HL-60 (cell line): ENCODE measurements at regions not wholly inside any gene's neighbourhood (a gene's known extent, or its start where the extent isn't known, plus 50 kb on each side); places are given as distances from the start of the nearest gene placed in this dataset.

Experiments
- DNase-seq, 2 experiments: peaks; one replicate each; pipeline ENCODE4 v3.0.0-alpha.2; 2010 to 2020; ENCODE audit warnings: low read depth in 1 of 2, low spot score in 1 of 2
- H3K27ac ChIP-seq: fragments of 250-450 bp; sonication (Bioruptor Pico); replicated peaks from 2 replicates; pipeline ENCODE4 v1.5.1; 2020; ENCODE audit warnings: mild to moderate bottlenecking, moderate library complexity
- H3K27me3 ChIP-seq: fragments of 250-450 bp; sonication (Bioruptor Pico); 2 replicates; pipeline ENCODE4 v1.5.1; 2021; ENCODE audit warnings: mild to moderate bottlenecking, moderate library complexity; ENCODE audit not compliant: insufficient read depth, poor library complexity, severe bottlenecking
- H3K4me3 ChIP-seq: replicated peaks from 2 replicates; pipeline ENCODE4 v1.5.1; 2011; ENCODE audit warnings: mild to moderate bottlenecking, control low read depth, low read length; ENCODE audit not compliant: insufficient read depth
- CTCF ChIP-seq: IDR thresholded peaks from one replicate; pipeline ENCODE4 v1.5.1; 2011; ENCODE audit warnings: low read length, control low read depth, inconsistent platforms; ENCODE audit not compliant: insufficient read depth
- GABPA ChIP-seq: IDR thresholded peaks from 2 replicates; pipeline ENCODE4 v1.6.1; 2012; ENCODE audit warnings: low read depth
- POLR2AphosphoS5 ChIP-seq: IDR thresholded peaks from 2 replicates; pipeline ENCODE4 v1.6.1; 2012; ENCODE audit warnings: low read depth
- SPI1 ChIP-seq: IDR thresholded peaks from 2 replicates; pipeline ENCODE4 v1.6.1; 2012; ENCODE audit warnings: low read depth, mild to moderate bottlenecking, borderline replicate concordance
- TF ChIP-seq, protein P1 (sequence below): IDR thresholded peaks from 2 replicates; pipeline ENCODE4 v1.6.1; 2012; ENCODE audit warnings: low read depth; ENCODE audit not compliant: insufficient replicate concordance

- H3K27ac ChIP-seq = no peak overlapping the region
- no peak for TF ChIP-seq SPI1
- TF ChIP-seq POLR2AphosphoS5 = no peak
- TF ChIP-seq GABPA = no peak
- TF ChIP-seq, protein P1, sequence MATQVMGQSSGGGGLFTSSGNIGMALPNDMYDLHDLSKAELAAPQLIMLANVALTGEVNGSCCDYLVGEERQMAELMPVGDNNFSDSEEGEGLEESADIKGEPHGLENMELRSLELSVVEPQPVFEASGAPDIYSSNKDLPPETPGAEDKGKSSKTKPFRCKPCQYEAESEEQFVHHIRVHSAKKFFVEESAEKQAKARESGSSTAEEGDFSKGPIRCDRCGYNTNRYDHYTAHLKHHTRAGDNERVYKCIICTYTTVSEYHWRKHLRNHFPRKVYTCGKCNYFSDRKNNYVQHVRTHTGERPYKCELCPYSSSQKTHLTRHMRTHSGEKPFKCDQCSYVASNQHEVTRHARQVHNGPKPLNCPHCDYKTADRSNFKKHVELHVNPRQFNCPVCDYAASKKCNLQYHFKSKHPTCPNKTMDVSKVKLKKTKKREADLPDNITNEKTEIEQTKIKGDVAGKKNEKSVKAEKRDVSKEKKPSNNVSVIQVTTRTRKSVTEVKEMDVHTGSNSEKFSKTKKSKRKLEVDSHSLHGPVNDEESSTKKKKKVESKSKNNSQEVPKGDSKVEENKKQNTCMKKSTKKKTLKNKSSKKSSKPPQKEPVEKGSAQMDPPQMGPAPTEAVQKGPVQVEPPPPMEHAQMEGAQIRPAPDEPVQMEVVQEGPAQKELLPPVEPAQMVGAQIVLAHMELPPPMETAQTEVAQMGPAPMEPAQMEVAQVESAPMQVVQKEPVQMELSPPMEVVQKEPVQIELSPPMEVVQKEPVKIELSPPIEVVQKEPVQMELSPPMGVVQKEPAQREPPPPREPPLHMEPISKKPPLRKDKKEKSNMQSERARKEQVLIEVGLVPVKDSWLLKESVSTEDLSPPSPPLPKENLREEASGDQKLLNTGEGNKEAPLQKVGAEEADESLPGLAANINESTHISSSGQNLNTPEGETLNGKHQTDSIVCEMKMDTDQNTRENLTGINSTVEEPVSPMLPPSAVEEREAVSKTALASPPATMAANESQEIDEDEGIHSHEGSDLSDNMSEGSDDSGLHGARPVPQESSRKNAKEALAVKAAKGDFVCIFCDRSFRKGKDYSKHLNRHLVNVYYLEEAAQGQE = no peak
- no peak for TF ChIP-seq CTCF
- DNase-seq = no peak
- no peak overlapping the region for H3K4me3 ChIP-seq
- no peaks in the 10 kb centered on the region for H3K27me3 ChIP-seq
Observed at GRCh38 chr2:167820488-167820887, 426.9 kb downstream of the STK39 start.

- H3K27me3 ChIP-seq = no peaks in the 10 kb centered on the region
- DNase-seq = no peak
Observed at GRCh38 chr2:167818521-167818920, 428.9 kb downstream of the STK39 start.

GRCh38 chr2:167817908-167818307 is 429.5 kb downstream of the STK39 start:
- Histone ChIP-seq H3K27ac (no peak overlapping the region), H3K4me3 (no peak overlapping the region), H3K27me3 (no peaks in the 10 kb centered on the region)
- DNase-seq = no peak
- TF ChIP-seq, protein P1 = no peak
- no peak for TF ChIP-seq POLR2AphosphoS5
- TF ChIP-seq SPI1 = no peak
- no peak for TF ChIP-seq GABPA
- no peak for TF ChIP-seq CTCF

More at GRCh38 chr2:167818521-167818920, 428.9 kb downstream of the STK39 start:
- no peak overlapping the region for H3K27ac ChIP-seq
- H3K4me3 ChIP-seq = no peak overlapping the region
- TF ChIP-seq CTCF (no peak), SPI1 (no peak), GABPA (no peak), POLR2AphosphoS5 (no peak)
- TF ChIP-seq, protein P1 = no peak
